Left colon (tissue), 2 donors: ENCODE measurements at regions not wholly inside any gene's neighbourhood (a gene's known extent, or its start where the extent isn't known, plus 50 kb on each side); places are given as distances from the start of the nearest gene placed in this dataset.

Experiments used
- ATAC-seq: fragments of 200-7000 bp; cut with Tn5 transposase; one replicate; pipeline ENCODE4 v1.9.1; 2020; ENCODE audit warnings: mild to moderate bottlenecking, moderate library complexity
- DNase-seq, 2 donors: peaks; one replicate each; pipeline ENCODE4 v3.0.0-alpha.2; 2020
- intact Hi-C, 2 donors: fragments of 100-400 bp; cut with DNase I in 1 of 2; cut with micrococcal nuclease in 1 of 2; formaldehyde crosslinking; loops; one replicate each; pipeline versions ENCODE4 v1.11.2 to v1.14.0; 2022; cut with DNase I, micrococcal nuclease
- donor health status: DM: no; HTN: no; CAD: no.
- donor health status: DM: yes; HTN: yes; CAD: no.

- intact Hi-C loops: no loop called here
These were observed 166.2 kb upstream of the TAC1 start for GRCh38 chr7:97565665-97566064.

GRCh38 chr7:97573065-97573464, 158.8 kb upstream of the TAC1 start:
- ATAC-seq (no peak), DNase-seq (no peak)
- intact Hi-C loops: no loop called here

More at GRCh38 chr7:97565665-97566064, 166.2 kb upstream of the TAC1 start:
- DNase-seq: peak; percentile 43 to 47
- peak; percentile 99 for ATAC-seq

GRCh38 chr7:97576043-97576442, 155.8 kb upstream of the TAC1 start:
- intact Hi-C loops: no loop called here
- DNase-seq: no peak
- ATAC-seq: no peak

- ATAC-seq (no peak), DNase-seq (no peak)
- intact Hi-C loops: no loop called here
These were observed 153.7 kb upstream of the TAC1 start for GRCh38 chr7:97578225-97578624.

- ATAC-seq: no peak
- intact Hi-C loops: no loop called here
These were observed 151.7 kb upstream of the TAC1 start for GRCh38 chr7:97580205-97580604.

GRCh38 chr7:97595439-97595838, 136.4 kb upstream of the TAC1 start:
- intact Hi-C loops: no loop called here
- peak; percentile 93 for ATAC-seq
- DNase-seq: no peak

More at GRCh38 chr7:97580205-97580604, 151.7 kb upstream of the TAC1 start:
- DNase-seq: no peak

GRCh38 chr7:97601931-97602457, 129.9 kb upstream of the TAC1 start:
- DNase-seq (no peak), ATAC-seq (no peak)
- intact Hi-C loops: no loop called here

- no peak for DNase-seq
- no peak for ATAC-seq
- intact Hi-C loops: no loop called here
These were observed 111.4 kb upstream of the TAC1 start for GRCh38 chr7:97620495-97620894.

- DNase-seq (no peak), ATAC-seq (no peak)
- intact Hi-C loops: no loop called here
These were observed 108.6 kb upstream of the TAC1 start for GRCh38 chr7:97623333-97623732.

- no peak for ATAC-seq
- no peak for DNase-seq
- intact Hi-C loops: no loop called here
These were observed 101.8 kb upstream of the TAC1 start for GRCh38 chr7:97630116-97630515.

GRCh38 chr7:97635622-97636021, 96.3 kb upstream of the TAC1 start:
- intact Hi-C loops: no loop called here
- ATAC-seq: no peak
- no peak for DNase-seq

GRCh38 chr7:97639036-97639435, 92.8 kb upstream of the TAC1 start:
- intact Hi-C loops: no loop called here
- DNase-seq (no peak), ATAC-seq (no peak)

- intact Hi-C loops: no loop called here
- DNase-seq (no peak), ATAC-seq (no peak)
These were observed 72.4 kb upstream of the TAC1 start for GRCh38 chr7:97659363-97660045.

- no peak for DNase-seq
- ATAC-seq: no peak
- intact Hi-C loops: no loop called here
These were observed 64.5 kb upstream of the TAC1 start for GRCh38 chr7:97667359-97667758.

GRCh38 chr7:97671571-97671970, 60.3 kb upstream of the TAC1 start:
- intact Hi-C loops: no loop called here
- no peak for DNase-seq
- ATAC-seq: no peak

- no peak for ATAC-seq
- DNase-seq: no peak
- intact Hi-C loops: loop anchor here in 1 of 2 donors (10.0 kb wide), 1 partner anchor 616 kb away; no protein-coding TSS in a partner anchor
These were observed 51.3 kb upstream of the TAC1 start for GRCh38 chr7:97680622-97681021.
